ENCODE measurements at regions not wholly inside any gene's neighbourhood (a gene's known extent, or its start where the extent isn't known, plus 50 kb on each side); places are given as distances from the start of the nearest gene placed in this dataset.
"Not testable (repeated sequence)": the region's sequence is repeated elsewhere in the genome, so short reads cannot be mapped to it uniquely, and the experiment has no call there.

GRCh38 chr5:32534041-32534440 is 51.3 kb upstream of the SUB1 start:
- Mint-ChIP-seq H3K27ac (peak overlapping the region in 2 of 3 experiments; percentile 40 to 77), H3K27me3 (ENCODE audit: low read depth) (no peaks in the 10 kb centered on the region), H3K36me3 (ENCODE audit: low read depth) (no peaks in the 10 kb centered on the region), H3K4me3 (no peak overlapping the region), H3K9me3 (peaks cover 2% of the 10 kb centered on the region), H3K4me1 (peaks cover 32% of the 10 kb centered on the region)
- no peak for TF ChIP-seq CTCF (IDR thresholded peaks at IDR 0.05; ENCODE audit: unreplicated experiment in 3 of 3)

DNA sequence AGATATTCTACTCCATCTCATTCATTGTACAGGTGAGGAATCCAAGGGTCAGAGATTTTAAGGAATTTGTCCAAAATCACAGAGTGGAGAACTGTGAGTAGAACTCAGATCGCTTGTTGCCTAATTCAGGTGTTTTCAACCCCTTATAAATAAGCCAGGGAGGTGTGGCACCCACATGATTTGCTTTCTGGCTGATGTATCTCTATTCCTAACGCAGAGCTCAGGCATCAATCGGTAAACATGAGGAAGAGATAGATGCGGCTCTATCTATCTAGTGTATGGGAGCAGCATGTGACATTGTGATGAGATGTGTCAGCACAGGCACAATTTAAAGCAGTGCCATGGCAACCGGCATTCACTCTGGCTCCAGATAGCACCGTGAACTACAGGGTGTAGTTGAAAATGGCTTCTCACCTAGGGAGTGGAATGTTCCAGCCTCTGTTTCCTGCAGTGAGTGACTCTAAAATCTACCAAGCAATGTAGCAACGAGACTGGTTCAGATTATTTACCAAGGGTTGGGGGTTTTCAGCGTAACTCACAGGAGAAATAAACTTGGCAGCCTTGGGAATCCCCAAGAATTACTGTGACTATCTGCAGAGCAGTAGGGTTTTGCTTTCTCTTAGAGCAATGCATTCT is 53.4 kb upstream of the SUB1 start:
- H3K27me3 Mint-ChIP-seq (ENCODE audit: low read depth) = no peaks in the 10 kb centered on the region
- peak overlapping the region in 1 of 3 experiments; percentile 20 for H3K4me3 Mint-ChIP-seq
- peaks cover 25% of the 10 kb centered on the region for H3K4me1 Mint-ChIP-seq
- H3K36me3 Mint-ChIP-seq (ENCODE audit: low read depth) = no peaks in the 10 kb centered on the region
- H3K27ac Mint-ChIP-seq = peak overlapping the region; percentile 15 to 81 (median 52)
- peaks cover 2% of the 10 kb centered on the region for H3K9me3 Mint-ChIP-seq
- no peak for TF ChIP-seq CTCF (IDR thresholded peaks at IDR 0.05; ENCODE audit: unreplicated experiment in 3 of 3)

- H3K9me3 Mint-ChIP-seq; H3K27me3 Mint-ChIP-seq (ENCODE audit: low read depth); H3K36me3 Mint-ChIP-seq (ENCODE audit: low read depth); H3K27ac Mint-ChIP-seq; H3K4me3 Mint-ChIP-seq: not testable (repeated sequence)
- H3K4me1 Mint-ChIP-seq = peaks cover 12% of the 10 kb centered on the region
Measured at GRCh38 chr5:32527321-32527720, 58.0 kb upstream of the SUB1 start.

- TF ChIP-seq CTCF (IDR thresholded peaks at IDR 0.05; ENCODE audit: unreplicated experiment in 3 of 3) = no peak
- no peaks in the 10 kb centered on the region for H3K9me3 Mint-ChIP-seq
- no peaks in the 10 kb centered on the region for H3K36me3 Mint-ChIP-seq (ENCODE audit: low read depth)
- peaks cover 7% of the 10 kb centered on the region for H3K4me1 Mint-ChIP-seq
- H3K27ac Mint-ChIP-seq = no peak overlapping the region
- no peaks in the 10 kb centered on the region for H3K27me3 Mint-ChIP-seq (ENCODE audit: low read depth)
- H3K4me3 Mint-ChIP-seq = no peak overlapping the region
Measured at GRCh38 chr5:32526810-32527209, 58.5 kb upstream of the SUB1 start.

DNA sequence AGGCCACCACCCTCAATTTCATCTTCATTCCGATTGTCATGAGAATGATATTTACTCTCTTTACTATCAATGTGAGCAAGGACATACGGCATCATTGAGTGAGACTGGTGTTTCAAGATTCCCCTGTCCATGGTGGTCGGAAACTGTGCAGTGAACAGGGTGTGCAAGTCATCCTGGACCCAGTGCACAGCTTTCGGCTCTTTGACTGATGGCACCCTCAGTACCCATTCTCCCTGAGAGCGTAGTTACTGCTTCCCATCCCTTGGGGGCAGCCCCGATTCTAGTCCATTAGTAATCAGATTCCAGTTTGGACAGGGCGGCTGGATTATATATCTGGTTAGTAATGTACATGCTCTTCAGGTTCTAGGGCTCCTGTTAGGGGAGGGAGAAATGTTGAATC is 61.7 kb upstream of the SUB1 start:
- no peaks in the 10 kb centered on the region for H3K9me3 Mint-ChIP-seq
- no peak overlapping the region for H3K27ac Mint-ChIP-seq
- no peak for TF ChIP-seq CTCF (IDR thresholded peaks at IDR 0.05; ENCODE audit: unreplicated experiment in 3 of 3)

DNA sequence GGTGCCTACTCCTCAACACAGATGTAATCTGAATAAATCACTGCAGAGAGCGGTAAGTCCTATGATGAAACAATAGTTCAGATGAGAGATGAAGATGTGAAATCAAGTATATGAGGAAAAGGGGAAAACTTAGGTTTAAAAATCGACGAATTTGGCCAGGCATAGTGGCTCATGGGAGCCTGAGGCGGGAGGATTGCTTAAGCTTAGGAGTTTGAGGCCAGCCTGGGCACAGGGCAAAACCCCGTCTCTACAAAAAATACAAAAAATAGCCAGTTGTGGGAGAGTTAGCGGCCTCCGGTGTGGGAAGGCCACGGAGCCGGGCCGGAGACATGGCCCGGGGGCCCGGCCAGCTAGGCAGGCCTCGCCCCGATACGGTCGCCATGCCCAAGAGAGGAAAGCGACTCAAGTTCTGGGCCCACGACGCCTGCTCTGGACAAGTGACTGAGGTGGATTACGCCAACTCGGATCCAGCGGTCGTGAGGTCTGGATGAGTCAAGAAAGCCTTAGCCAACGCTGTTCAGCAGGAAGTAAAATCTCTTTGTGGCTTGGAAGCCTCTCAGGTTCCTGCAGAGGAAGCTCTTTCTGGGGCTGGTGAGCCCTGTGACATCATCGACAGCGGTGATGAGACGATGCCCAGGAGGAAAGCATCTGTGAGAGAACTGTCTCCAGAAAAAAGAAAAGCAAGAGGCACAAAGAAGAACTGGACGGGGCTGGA is 62.8 kb upstream of the SUB1 start:
- peaks cover 16% of the 10 kb centered on the region for H3K4me1 Mint-ChIP-seq
- no peaks in the 10 kb centered on the region for H3K27me3 Mint-ChIP-seq (ENCODE audit: low read depth)
- peak overlapping the region in 1 of 3 experiments; percentile 40 for H3K27ac Mint-ChIP-seq
- no peaks in the 10 kb centered on the region for H3K36me3 Mint-ChIP-seq (ENCODE audit: low read depth)
- no peak for TF ChIP-seq CTCF (IDR thresholded peaks at IDR 0.05; ENCODE audit: unreplicated experiment in 3 of 3)
- H3K9me3 Mint-ChIP-seq = no peaks in the 10 kb centered on the region
- H3K4me3 Mint-ChIP-seq = no peak overlapping the region

More for the DNA sequence above, 61.7 kb upstream of the SUB1 start:
- Mint-ChIP-seq H3K4me1 (peaks cover 16% of the 10 kb centered on the region), H3K27me3 (ENCODE audit: low read depth) (no peaks in the 10 kb centered on the region), H3K4me3 (no peak overlapping the region), H3K36me3 (ENCODE audit: low read depth) (no peaks in the 10 kb centered on the region)
